H1 (cell line): ENCODE measurements at regions not wholly inside any gene's neighbourhood (a gene's known extent, or its start where the extent isn't known, plus 50 kb on each side); places are given as distances from the start of the nearest gene placed in this dataset.

Experiments used
- EP300 ChIP-seq, 2 experiments: IDR thresholded peaks; 1 replicate in 1 of 2; 2 replicates in 1 of 2; pipeline ENCODE4 v1.6.1; 2011 to 2012; ENCODE audit warnings: low read depth in 2 of 2, low read length in 2 of 2, mild to moderate bottlenecking in 2 of 2, borderline replicate concordance in 1 of 2, inconsistent platforms in 1 of 2, moderate library complexity in 1 of 2
- SP2 ChIP-seq: IDR thresholded peaks from 2 replicates; pipeline ENCODE4 v1.6.1; 2012; ENCODE audit warnings: mild to moderate bottlenecking, low read length, inconsistent platforms

DNA sequence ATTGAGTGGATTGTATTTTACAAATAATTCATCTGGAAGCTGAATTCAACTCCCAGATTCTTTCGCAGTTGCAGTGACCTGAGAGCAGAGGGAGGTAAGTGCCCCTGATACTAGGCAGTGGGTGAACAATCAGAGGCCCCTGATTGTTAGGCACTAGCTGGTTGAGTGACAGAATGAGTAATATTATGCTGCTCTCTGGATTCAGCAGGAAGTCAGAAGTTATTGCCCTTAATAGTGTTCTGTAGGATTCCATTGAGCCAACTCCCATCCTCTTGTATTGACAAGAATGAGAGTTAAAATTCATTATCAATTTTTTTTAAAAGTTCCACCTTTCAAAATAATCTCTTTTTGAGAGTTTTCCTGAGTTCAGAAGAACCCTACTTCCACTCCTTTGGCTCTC, 301.2 kb downstream of the DTWD2 start (continued):
- TF ChIP-seq SP2 (no peak), EP300 (IDR thresholded peaks at IDR 0.05; ENCODE audit: borderline replicate concordance in 1 of 2, low read depth in 2 of 2, low read length in 2 of 2) (no peak)
- TF ChIP-seq, all 59 proteins: peak for 0
